SK-N-SH treated with all-trans-retinoic acid at 6 μM for 48 hours (cell line): ENCODE measurements at regions not wholly inside any gene's neighbourhood (a gene's known extent, or its start where the extent isn't known, plus 50 kb on each side); places are given as distances from the start of the nearest gene placed in this dataset.

Experiments
- ATAC-seq: fragments of 200-7000 bp; cut with Tn5 transposase; 3 replicates; pipeline ENCODE4 v1.9.1; 2020; ENCODE audit warnings: mild to moderate bottlenecking, moderate library complexity
- BACH2 ChIP-seq: fragments of 250-450 bp; sonication (Bioruptor Pico); IDR thresholded peaks from 2 replicates; pipeline ENCODE4 v1.9.0; 2021; ENCODE audit warnings: mild to moderate bottlenecking, borderline replicate concordance
- CREB5 ChIP-seq: fragments of 250-450 bp; sonication (Bioruptor Pico); IDR thresholded peaks from 2 replicates; pipeline ENCODE4 v1.5.1; 2020; ENCODE audit warnings: low read depth, mild to moderate bottlenecking, moderate library complexity
- CSDC2 ChIP-seq: fragments of 250-450 bp; sonication (Bioruptor Pico); IDR thresholded peaks from 2 replicates; pipeline ENCODE4 v1.5.0; 2020; ENCODE audit warnings: mild to moderate bottlenecking, moderate library complexity
- CSRNP3 ChIP-seq: fragments of 250-450 bp; sonication (Bioruptor Pico); IDR thresholded peaks from 2 replicates; pipeline ENCODE4 v1.5.1; 2021; ENCODE audit warnings: mild to moderate bottlenecking, moderate library complexity
- ESRRG ChIP-seq: fragments of 250-450 bp; sonication (Bioruptor Pico); IDR thresholded peaks from 2 replicates; pipeline ENCODE4 v1.6.1; 2021; ENCODE audit warnings: mild to moderate bottlenecking
- GLIS3 ChIP-seq: fragments of 250-450 bp; sonication (Bioruptor Pico); IDR thresholded peaks from 2 replicates; pipeline ENCODE4 v1.5.0; 2020; ENCODE audit warnings: mild to moderate bottlenecking, moderate library complexity
- ISL1 ChIP-seq: fragments of 250-450 bp; sonication (Bioruptor Pico); IDR thresholded peaks from 2 replicates; pipeline ENCODE4 v2.1.2; 2022; ENCODE audit warnings: mild to moderate bottlenecking, moderate library complexity
- PATZ1 ChIP-seq: fragments of 250-450 bp; sonication (Bioruptor Pico); IDR thresholded peaks from 2 replicates; pipeline ENCODE4 v1.8.0; 2020; ENCODE audit warnings: mild to moderate bottlenecking, moderate library complexity, borderline replicate concordance
- POU6F1 ChIP-seq: fragments of 250-450 bp; sonication (Bioruptor Pico); IDR thresholded peaks from 2 replicates; pipeline ENCODE4 v1.8.0; 2021; ENCODE audit warnings: low read depth, mild to moderate bottlenecking, moderate library complexity, borderline replicate concordance
- RARB ChIP-seq: fragments of 250-450 bp; sonication (Bioruptor Pico); IDR thresholded peaks from 2 replicates; pipeline ENCODE4 v1.8.0; 2021; ENCODE audit warnings: mild to moderate bottlenecking, moderate library complexity
- TCF4 ChIP-seq: fragments of 250-450 bp; sonication (Bioruptor Pico); IDR thresholded peaks from 2 replicates; pipeline ENCODE4 v1.8.0; 2021; ENCODE audit warnings: mild to moderate bottlenecking, moderate library complexity, borderline replicate concordance
- TOX ChIP-seq: fragments of 250-450 bp; sonication (Bioruptor Pico); IDR thresholded peaks from 2 replicates; pipeline ENCODE4 v1.8.0; 2021; ENCODE audit warnings: mild to moderate bottlenecking, moderate library complexity, borderline replicate concordance
- TSHZ2 ChIP-seq: fragments of 250-450 bp; sonication (Bioruptor Pico); IDR thresholded peaks from 2 replicates; pipeline ENCODE4 v1.5.0; 2020; ENCODE audit warnings: mild to moderate bottlenecking, moderate library complexity
- ZC3H10 ChIP-seq: fragments of 250-450 bp; sonication (Bioruptor Pico); IDR thresholded peaks from 2 replicates; pipeline ENCODE4 v1.5.1; 2021; ENCODE audit warnings: mild to moderate bottlenecking, moderate library complexity
- ZFP3 ChIP-seq: fragments of 250-450 bp; sonication (Bioruptor Pico); IDR thresholded peaks from 2 replicates; pipeline ENCODE4 v1.5.0; 2020; ENCODE audit warnings: mild to moderate bottlenecking, moderate library complexity
- ZFP30 ChIP-seq: fragments of 450-650 bp; formaldehyde crosslinking; IDR thresholded peaks from 2 replicates; pipeline ENCODE4 v1.5.0; 2022; ENCODE audit warnings: mild to moderate bottlenecking, moderate library complexity
- ZNF565 ChIP-seq: fragments of 450-650 bp; formaldehyde crosslinking; conservative IDR thresholded peaks from 2 replicates; pipeline ENCODE4 v1.5.0; 2020; ENCODE audit warnings: low read depth, mild to moderate bottlenecking, moderate library complexity
- ZNF70 ChIP-seq: fragments of 450-650 bp; formaldehyde crosslinking; IDR thresholded peaks from 2 replicates; pipeline ENCODE4 v1.5.0; 2020; ENCODE audit warnings: mild to moderate bottlenecking, moderate library complexity
- ZNF8 ChIP-seq: fragments of 450-650 bp; formaldehyde crosslinking; IDR thresholded peaks from 2 replicates; pipeline ENCODE4 v1.5.0; 2020; ENCODE audit warnings: mild to moderate bottlenecking, moderate library complexity

GRCh38 chr4:137806420-137806819 is 274.1 kb upstream of the PCDH18 start (continued):
- TF ChIP-seq ISL1 (CRISPR knock-in tag) (no peak), TCF4 (no peak), CSDC2 (CRISPR knock-in tag) (no peak)
- TF ChIP-seq, all 23 proteins: peak for 0

GRCh38 chr4:137804906-137805495 is 272.7 kb upstream of the PCDH18 start:
- ATAC-seq = no peak
- TF ChIP-seq ZFP30 (CRISPR knock-in tag) (no peak), ZFP3 (CRISPR knock-in tag) (no peak), CREB5 (CRISPR knock-in tag) (no peak), BACH2 (CRISPR knock-in tag) (no peak), ISL1 (CRISPR knock-in tag) (no peak), POU6F1 (no peak)

GRCh38 chr4:137800861-137801260 is 268.6 kb upstream of the PCDH18 start:
- ATAC-seq = no peak

More at GRCh38 chr4:137800861-137801260, 268.6 kb upstream of the PCDH18 start:
- TF ChIP-seq GLIS3 (CRISPR knock-in tag) = no peak
- no peak for TF ChIP-seq ZFP3 (CRISPR knock-in tag)
- TF ChIP-seq CREB5 (CRISPR knock-in tag) = no peak
- no peak for TF ChIP-seq ISL1 (CRISPR knock-in tag)
- TF ChIP-seq BACH2 (CRISPR knock-in tag) = no peak
- TF ChIP-seq POU6F1 = no peak
- TF ChIP-seq TCF4 = no peak
- no peak for TF ChIP-seq TOX (CRISPR knock-in tag)
- no peak for TF ChIP-seq ZNF565 (CRISPR knock-in tag)
- TF ChIP-seq CSRNP3 = no peak
- no peak for TF ChIP-seq RARB
- TF ChIP-seq ZC3H10 = no peak
- no peak for TF ChIP-seq ZNF70 (CRISPR knock-in tag)
- no peak for TF ChIP-seq ESRRG (CRISPR knock-in tag)
- TF ChIP-seq ZNF8 (CRISPR knock-in tag) = no peak
- no peak for TF ChIP-seq PATZ1
- no peak for TF ChIP-seq TSHZ2 (CRISPR knock-in tag)
- TF ChIP-seq CSDC2 (CRISPR knock-in tag) = no peak
